Glutamatergic neuron (in vitro differentiated cells): ENCODE measurements at regions not wholly inside any gene's neighbourhood (a gene's known extent, or its start where the extent isn't known, plus 50 kb on each side); places are given as distances from the start of the nearest gene placed in this dataset.

ENCODE experiments used
- DNase-seq: peaks from one replicate; pipeline ENCODE4 v3.0.0; 2022
- H3K27ac Mint-ChIP-seq: one replicate; pipeline ENCODE4 v1.8.0; 2020; ENCODE audit warnings: mild to moderate bottlenecking, mixed read lengths, inconsistent platforms; ENCODE audit not compliant: unreplicated experiment
- H3K27me3 Mint-ChIP-seq: one replicate; pipeline ENCODE4 v1.8.0; 2020; ENCODE audit warnings: mild to moderate bottlenecking, moderate library complexity, mixed read lengths, inconsistent platforms; ENCODE audit not compliant: unreplicated experiment
- H3K36me3 Mint-ChIP-seq: one replicate; pipeline ENCODE4 v1.8.0; 2020; ENCODE audit warnings: mild to moderate bottlenecking, mixed read lengths, inconsistent platforms; ENCODE audit not compliant: unreplicated experiment
- H3K4me1 Mint-ChIP-seq: one replicate; pipeline ENCODE4 v1.8.0; 2020; ENCODE audit warnings: mild to moderate bottlenecking, low read depth, mixed read lengths, inconsistent platforms; ENCODE audit not compliant: unreplicated experiment
- H3K4me3 Mint-ChIP-seq: one replicate; pipeline ENCODE4 v1.8.0; 2020; ENCODE audit warnings: mild to moderate bottlenecking, mixed read lengths, inconsistent platforms; ENCODE audit not compliant: unreplicated experiment
- H3K9me3 Mint-ChIP-seq: one replicate; pipeline ENCODE4 v1.8.0; 2020; ENCODE audit warnings: mild to moderate bottlenecking, moderate library complexity, mixed read lengths, inconsistent platforms; ENCODE audit not compliant: unreplicated experiment
- TF ChIP-seq, protein P1 (sequence below): fragments of 200-600 bp; sonication (generic); IDR thresholded peaks from one replicate; pipeline ENCODE4 v1.5.0; 2021; ENCODE audit not compliant: partially characterized antibody, unreplicated experiment

GRCh38 chr1:81700728-81701470, 99.8 kb upstream of the ADGRL2 start:
- peaks cover 3% of the 10 kb centered on the region for H3K4me1 Mint-ChIP-seq

GRCh38 chr1:81699234-81699633, 101.5 kb upstream of the ADGRL2 start:
- Mint-ChIP-seq H3K4me1 (peaks cover 3% of the 10 kb centered on the region), H3K36me3 (no peaks in the 10 kb centered on the region), H3K9me3 (no peaks in the 10 kb centered on the region), H3K27me3 (no peaks in the 10 kb centered on the region), H3K4me3 (no peak overlapping the region), H3K27ac (no peak overlapping the region)
- TF ChIP-seq, protein P1, sequence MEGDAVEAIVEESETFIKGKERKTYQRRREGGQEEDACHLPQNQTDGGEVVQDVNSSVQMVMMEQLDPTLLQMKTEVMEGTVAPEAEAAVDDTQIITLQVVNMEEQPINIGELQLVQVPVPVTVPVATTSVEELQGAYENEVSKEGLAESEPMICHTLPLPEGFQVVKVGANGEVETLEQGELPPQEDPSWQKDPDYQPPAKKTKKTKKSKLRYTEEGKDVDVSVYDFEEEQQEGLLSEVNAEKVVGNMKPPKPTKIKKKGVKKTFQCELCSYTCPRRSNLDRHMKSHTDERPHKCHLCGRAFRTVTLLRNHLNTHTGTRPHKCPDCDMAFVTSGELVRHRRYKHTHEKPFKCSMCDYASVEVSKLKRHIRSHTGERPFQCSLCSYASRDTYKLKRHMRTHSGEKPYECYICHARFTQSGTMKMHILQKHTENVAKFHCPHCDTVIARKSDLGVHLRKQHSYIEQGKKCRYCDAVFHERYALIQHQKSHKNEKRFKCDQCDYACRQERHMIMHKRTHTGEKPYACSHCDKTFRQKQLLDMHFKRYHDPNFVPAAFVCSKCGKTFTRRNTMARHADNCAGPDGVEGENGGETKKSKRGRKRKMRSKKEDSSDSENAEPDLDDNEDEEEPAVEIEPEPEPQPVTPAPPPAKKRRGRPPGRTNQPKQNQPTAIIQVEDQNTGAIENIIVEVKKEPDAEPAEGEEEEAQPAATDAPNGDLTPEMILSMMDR: no peak
- no peak for DNase-seq

More at GRCh38 chr1:81700728-81701470, 99.8 kb upstream of the ADGRL2 start:
- TF ChIP-seq, protein P1: no peak
- Mint-ChIP-seq H3K9me3 (no peaks in the 10 kb centered on the region), H3K27ac (no peak overlapping the region), H3K4me3 (no peak overlapping the region), H3K27me3 (no peaks in the 10 kb centered on the region), H3K36me3 (no peaks in the 10 kb centered on the region)
- DNase-seq: no peak

DNA sequence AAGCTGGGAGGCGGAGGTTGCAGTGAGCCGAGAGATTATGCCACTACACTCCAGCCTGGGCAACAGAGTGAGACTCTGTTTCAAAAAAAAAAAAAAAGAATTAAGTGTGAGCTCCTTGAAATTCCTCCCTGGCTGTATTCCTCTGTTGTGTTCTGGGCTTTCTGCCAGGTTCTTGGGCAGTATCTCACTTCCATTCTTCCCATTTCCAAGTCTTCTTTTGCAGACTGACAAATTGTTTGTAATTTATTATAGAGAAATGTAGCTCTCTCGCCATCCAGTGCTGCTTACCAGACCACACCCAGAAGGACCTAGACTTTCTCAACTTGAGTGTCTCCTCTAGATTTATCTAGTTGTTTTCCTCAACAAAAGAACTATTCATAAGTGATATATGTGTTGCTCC, 105.0 kb upstream of the ADGRL2 start:
- DNase-seq: no peak
- Mint-ChIP-seq H3K27me3 (no peaks in the 10 kb centered on the region), H3K36me3 (no peaks in the 10 kb centered on the region), H3K9me3 (no peaks in the 10 kb centered on the region), H3K4me1 (peaks cover 3% of the 10 kb centered on the region), H3K4me3 (no peak overlapping the region), H3K27ac (no peak overlapping the region)
- TF ChIP-seq, protein P1: no peak

GRCh38 chr1:81693316-81693715, 107.4 kb upstream of the ADGRL2 start:
- Mint-ChIP-seq H3K4me3 (no peak overlapping the region), H3K9me3 (no peaks in the 10 kb centered on the region), H3K27ac (no peak overlapping the region), H3K27me3 (no peaks in the 10 kb centered on the region), H3K36me3 (no peaks in the 10 kb centered on the region), H3K4me1 (peaks cover 4% of the 10 kb centered on the region)
- no peak for DNase-seq
- TF ChIP-seq, protein P1: no peak

DNA sequence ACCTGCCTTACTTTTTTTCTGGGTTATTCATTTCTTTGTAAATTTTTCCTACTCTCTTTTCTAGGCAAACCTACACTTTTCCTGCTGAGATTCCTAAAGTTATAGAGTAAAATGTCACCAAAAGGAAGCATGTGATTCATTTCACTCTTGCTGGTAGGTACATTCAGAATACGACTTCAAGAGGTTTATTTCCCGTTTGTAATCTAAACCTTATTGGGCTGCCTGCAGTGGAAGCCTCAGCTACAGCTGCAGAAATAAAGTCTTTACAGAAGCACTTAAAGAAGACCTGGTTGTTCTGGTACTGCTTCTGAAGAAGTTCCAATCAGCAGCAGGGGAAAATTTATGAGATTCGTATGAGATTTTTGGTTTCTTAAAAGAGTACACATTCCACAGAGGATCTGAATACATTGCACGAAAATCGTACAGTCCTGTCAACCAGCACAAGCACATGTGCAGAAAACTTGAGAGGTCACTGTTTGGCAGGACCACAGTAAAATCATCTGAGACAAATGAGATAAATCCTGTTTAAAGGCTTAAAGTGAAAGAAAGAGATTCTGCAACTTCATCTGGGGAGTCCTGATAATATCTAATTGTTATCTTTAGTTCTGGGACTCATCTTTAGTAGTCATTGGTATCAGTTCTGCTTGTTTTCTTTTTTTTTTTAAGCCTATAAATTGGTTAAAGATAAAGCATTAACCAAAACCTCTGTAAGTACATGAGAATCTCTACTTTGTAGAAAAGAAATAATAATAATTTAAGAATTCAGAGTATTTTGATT, 109.9 kb upstream of the ADGRL2 start:
- Mint-ChIP-seq H3K4me1 (peaks cover 4% of the 10 kb centered on the region), H3K9me3 (peaks cover 1% of the 10 kb centered on the region), H3K36me3 (peaks cover 12% of the 10 kb centered on the region), H3K27ac (no peak overlapping the region), H3K27me3 (peaks cover 2% of the 10 kb centered on the region), H3K4me3 (no peak overlapping the region)
- TF ChIP-seq, protein P1: no peak
- no peak for DNase-seq
